Posterior vena cava (tissue), 2 donors: ENCODE measurements at regions not wholly inside any gene's neighbourhood (a gene's known extent, or its start where the extent isn't known, plus 50 kb on each side); places are given as distances from the start of the nearest gene placed in this dataset.
A peak's percentile ranks its signal among the peaks of the same experiment; 100 is the strongest.

Experiments
- DNase-seq: peaks from one replicate; pipeline ENCODE4 v3.0.0-alpha.2; 2020; ENCODE audit warnings: low spot score
- intact Hi-C, 2 donors: fragments of 100-400 bp; cut with DNase I; formaldehyde crosslinking; loops; one replicate each; pipeline versions ENCODE4 v1.14.1 to v1.14.2; 2022 to 2023
- donor health status: DM: yes; HTN: yes; CAD: no.
- donor health status: DM: yes; HTN: yes; CAD: no.

GRCh38 chr1:59052166-59052590, 244.7 kb upstream of the FGGY start:
- intact Hi-C loops = no loop called here
- no peak for DNase-seq

- intact Hi-C loops = no loop called here
- DNase-seq = no peak
These were observed 242.7 kb upstream of the FGGY start for GRCh38 chr1:59054172-59054571.

GRCh38 chr1:59055908-59056719, 240.8 kb upstream of the FGGY start:
- intact Hi-C loops = no loop called here
- no peak for DNase-seq

- peak; percentile 93 for DNase-seq
- intact Hi-C loops = no loop called here
These were observed 239.6 kb upstream of the FGGY start for GRCh38 chr1:59057211-59057694.

GRCh38 chr1:59057796-59058195, 239.1 kb upstream of the FGGY start:
- DNase-seq = no peak
- intact Hi-C loops = no loop called here

- intact Hi-C loops = no loop called here
- no peak for DNase-seq
These were observed 238.0 kb upstream of the FGGY start for GRCh38 chr1:59058665-59059439.

- peak; percentile 86 for DNase-seq
These were observed 235.0 kb upstream of the FGGY start for GRCh38 chr1:59061876-59062275.

GRCh38 chr1:59062743-59063142, 234.2 kb upstream of the FGGY start:
- DNase-seq = no peak
- intact Hi-C loops = no loop called here

More at GRCh38 chr1:59061876-59062275, 235.0 kb upstream of the FGGY start:
- intact Hi-C loops = no loop called here

GRCh38 chr1:59063501-59063900, 233.4 kb upstream of the FGGY start:
- intact Hi-C loops = no loop called here

GRCh38 chr1:59064592-59064991, 232.3 kb upstream of the FGGY start:
- no peak for DNase-seq
- intact Hi-C loops = no loop called here

More at GRCh38 chr1:59063501-59063900, 233.4 kb upstream of the FGGY start:
- DNase-seq = no peak

- intact Hi-C loops = no loop called here
- DNase-seq = no peak
These were observed 230.7 kb upstream of the FGGY start for GRCh38 chr1:59066236-59066635.

GRCh38 chr1:59070610-59071009, 226.3 kb upstream of the FGGY start:
- intact Hi-C loops = no loop called here

GRCh38 chr1:59071289-59071688, 225.6 kb upstream of the FGGY start:
- intact Hi-C loops = no loop called here
- no peak for DNase-seq

More at GRCh38 chr1:59070610-59071009, 226.3 kb upstream of the FGGY start:
- DNase-seq = no peak

- no peak for DNase-seq
- intact Hi-C loops = no loop called here
These were observed 224.9 kb upstream of the FGGY start for GRCh38 chr1:59071876-59072582.

- intact Hi-C loops = no loop called here
- DNase-seq = no peak
These were observed 224.3 kb upstream of the FGGY start for GRCh38 chr1:59072583-59072947.

- intact Hi-C loops = no loop called here
- no peak for DNase-seq
These were observed 222.3 kb upstream of the FGGY start for GRCh38 chr1:59074598-59074997.

GRCh38 chr1:59075021-59075420, 221.9 kb upstream of the FGGY start:
- intact Hi-C loops = no loop called here
- no peak for DNase-seq

- DNase-seq = no peak
- intact Hi-C loops = no loop called here
These were observed 220.3 kb upstream of the FGGY start for GRCh38 chr1:59076612-59077011.

- no peak for DNase-seq
- intact Hi-C loops = no loop called here
These were observed 219.3 kb upstream of the FGGY start for GRCh38 chr1:59077466-59078069.
